Stomach smooth muscle (tissue), 2 donors: ENCODE measurements at regions not wholly inside any gene's neighbourhood (a gene's known extent, or its start where the extent isn't known, plus 50 kb on each side); places are given as distances from the start of the nearest gene placed in this dataset.

Source experiments
- H3K27ac ChIP-seq: one replicate; pipeline ENCODE4 v1.7.0; 2013; ENCODE audit warnings: mild to moderate bottlenecking, low read length, inconsistent platforms
- H3K27me3 ChIP-seq, 2 donors: one replicate each; pipeline ENCODE4 v1.7.0; 2013; ENCODE audit warnings: low read length in 2 of 2; ENCODE audit not compliant: insufficient read depth in 2 of 2, control insufficient read depth in 1 of 2
- H3K36me3 ChIP-seq, 2 donors: one replicate each; pipeline ENCODE4 v1.7.0; 2013; ENCODE audit warnings: low read length in 2 of 2; ENCODE audit not compliant: control insufficient read depth in 2 of 2, insufficient read depth in 2 of 2
- H3K4me1 ChIP-seq: one replicate; pipeline ENCODE4 v1.7.0; 2013; ENCODE audit warnings: low read length; ENCODE audit not compliant: control insufficient read depth, insufficient read depth
- H3K4me3 ChIP-seq, 2 donors: one replicate each; pipeline ENCODE4 v1.7.0; 2013; ENCODE audit warnings: low read length in 2 of 2
- H3K9ac ChIP-seq, 2 donors: one replicate each; pipeline ENCODE4 v1.7.0; 2013; ENCODE audit warnings: low read length in 2 of 2, mild to moderate bottlenecking in 1 of 2
- H3K9me3 ChIP-seq, 2 donors: one replicate each; pipeline ENCODE4 v1.7.0; 2013; ENCODE audit warnings: low read length in 2 of 2; ENCODE audit not compliant: control insufficient read depth in 2 of 2
- donor health status: healthy.
- donor health status: Pancreatic carcinoma.

DNA sequence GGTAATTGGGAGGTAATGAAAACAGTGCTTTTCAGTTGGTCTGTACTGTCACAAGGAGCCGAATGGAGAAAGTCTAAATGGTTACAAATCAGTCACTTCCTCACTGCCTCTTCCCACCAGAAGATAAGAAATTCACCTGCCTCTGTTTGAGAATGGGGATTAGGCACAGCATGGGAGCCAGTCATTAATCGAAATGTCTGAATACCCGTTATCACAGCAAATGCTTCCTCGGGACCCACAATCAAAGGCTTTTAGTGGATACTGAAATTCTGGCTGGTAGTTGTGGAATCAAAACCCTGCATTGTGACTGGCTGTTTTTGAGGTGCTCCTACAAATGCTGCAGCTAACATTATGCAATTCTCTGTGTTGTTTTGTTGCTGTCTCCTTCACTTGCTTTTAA is 461.0 kb upstream of the MEX3C start:
- Histone ChIP-seq H3K36me3 (no peaks in the 10 kb centered on the region), H3K9me3 (no peaks in the 10 kb centered on the region), H3K27ac (no peak overlapping the region), H3K9ac (no peak overlapping the region), H3K4me1 (no peaks in the 10 kb centered on the region), H3K27me3 (peaks cover 0 to 16% of the 10 kb centered on the region in 2 donors), H3K4me3 (no peak overlapping the region)

GRCh38 chr18:51659781-51660180 is 462.3 kb upstream of the MEX3C start:
- no peak overlapping the region for H3K4me3 ChIP-seq
- H3K27ac ChIP-seq = no peak overlapping the region
- H3K27me3 ChIP-seq = peaks cover 0 to 12% of the 10 kb centered on the region in 2 donors
- no peaks in the 10 kb centered on the region for H3K9me3 ChIP-seq
- no peaks in the 10 kb centered on the region for H3K4me1 ChIP-seq
- no peaks in the 10 kb centered on the region for H3K36me3 ChIP-seq
- H3K9ac ChIP-seq = no peak overlapping the region

DNA sequence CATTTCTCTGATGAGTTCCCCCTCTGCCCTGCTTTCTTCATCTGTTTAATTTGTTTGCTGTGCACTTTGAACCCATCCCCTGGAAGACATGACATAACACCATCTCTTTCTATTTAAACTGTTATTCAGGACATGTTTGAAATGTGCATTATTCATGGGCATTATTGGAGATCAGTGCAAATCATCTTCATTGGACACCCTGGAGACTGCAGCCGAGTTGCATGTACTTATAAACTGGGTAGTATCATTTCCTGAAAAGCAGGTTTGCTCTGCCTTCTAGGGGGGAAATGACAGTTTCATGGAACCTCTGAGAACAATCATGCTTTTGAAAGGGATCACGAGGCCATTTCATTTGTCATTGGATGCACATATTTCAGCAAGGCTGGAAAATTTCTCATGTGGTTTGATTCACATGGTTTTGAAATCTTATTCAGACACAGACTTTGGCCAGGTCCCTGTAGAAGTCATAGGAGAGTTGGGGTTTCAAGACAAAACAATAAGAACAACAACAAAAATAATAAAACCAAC is 462.8 kb upstream of the MEX3C start:
- H3K27ac ChIP-seq = no peak overlapping the region
- no peak overlapping the region for H3K9ac ChIP-seq
- H3K36me3 ChIP-seq = no peaks in the 10 kb centered on the region
- H3K4me1 ChIP-seq = no peaks in the 10 kb centered on the region
- H3K4me3 ChIP-seq = no peak overlapping the region
- H3K27me3 ChIP-seq = peaks cover 0 to 13% of the 10 kb centered on the region in 2 donors
- no peaks in the 10 kb centered on the region for H3K9me3 ChIP-seq

DNA sequence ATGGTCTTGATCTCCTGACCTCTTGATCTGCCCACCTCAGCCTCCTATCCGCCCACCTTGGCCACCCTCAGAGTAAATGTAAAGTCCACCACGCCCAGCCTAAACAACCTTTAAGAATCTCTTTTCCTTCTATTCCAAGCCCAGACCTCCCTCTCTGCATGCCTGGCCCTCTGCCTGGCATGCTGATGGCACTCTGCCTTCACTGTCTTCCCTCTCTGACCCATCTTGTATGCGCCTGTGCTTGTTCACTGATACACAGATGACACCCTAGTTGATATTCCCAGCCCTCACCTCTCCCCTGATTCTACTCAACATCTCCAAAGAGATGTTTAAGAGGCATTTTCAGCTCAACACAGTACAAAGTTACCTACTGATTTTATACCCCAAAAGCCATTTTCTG is 466.8 kb upstream of the MEX3C start:
- H3K36me3 ChIP-seq = no peaks in the 10 kb centered on the region
- H3K27ac ChIP-seq = no peak overlapping the region
- no peak overlapping the region for H3K4me3 ChIP-seq
- H3K27me3 ChIP-seq = peaks cover 12 to 22% of the 10 kb centered on the region in 2 donors
- H3K9me3 ChIP-seq = no peaks in the 10 kb centered on the region
- H3K4me1 ChIP-seq = no peaks in the 10 kb centered on the region
- no peak overlapping the region for H3K9ac ChIP-seq

DNA sequence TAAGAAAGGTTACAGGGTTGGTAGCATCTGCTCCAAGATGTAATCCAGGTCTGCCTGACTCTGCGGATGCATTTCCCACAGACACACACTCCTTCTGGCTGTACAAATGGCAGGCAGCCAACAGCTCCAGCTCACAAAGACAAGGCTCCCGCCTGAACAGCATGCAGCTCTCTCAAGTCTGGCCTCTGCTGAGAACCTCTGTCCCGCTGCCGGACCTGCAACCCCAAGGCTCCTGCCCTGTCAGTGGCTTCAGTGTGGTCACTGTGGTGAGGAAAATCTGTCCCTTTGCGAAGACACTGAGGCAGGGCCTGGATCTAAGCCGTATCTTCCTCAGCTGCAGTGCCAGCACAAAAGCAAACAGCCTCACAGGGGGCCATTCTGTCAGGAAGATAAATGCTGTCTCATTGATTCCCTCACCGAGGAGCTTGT is 469.3 kb upstream of the MEX3C start:
- no peak overlapping the region for H3K4me3 ChIP-seq
- H3K27me3 ChIP-seq = peaks cover 12 to 18% of the 10 kb centered on the region in 2 donors
- H3K27ac ChIP-seq = no peak overlapping the region
- no peaks in the 10 kb centered on the region for H3K9me3 ChIP-seq
- no peaks in the 10 kb centered on the region for H3K36me3 ChIP-seq
- H3K9ac ChIP-seq = no peak overlapping the region
- H3K4me1 ChIP-seq = no peaks in the 10 kb centered on the region

DNA sequence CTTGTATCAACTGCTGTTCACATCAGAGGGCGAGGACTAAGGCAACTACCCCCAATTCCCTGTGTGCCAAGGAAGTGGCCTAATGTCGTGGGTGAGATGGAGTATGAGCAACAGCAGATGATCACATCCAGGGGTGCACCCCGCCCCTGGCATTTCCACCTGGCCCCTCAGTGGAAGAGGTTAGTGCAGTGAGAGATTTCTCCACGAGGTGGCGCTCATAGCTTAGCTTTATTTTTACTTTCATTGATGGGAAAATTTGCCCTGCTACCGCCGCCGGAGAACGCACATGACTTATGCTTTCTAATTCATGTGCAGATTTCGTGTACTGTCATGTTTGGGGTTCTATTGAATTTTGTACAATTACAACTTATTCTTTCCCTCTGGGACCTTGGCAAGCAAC is 470.6 kb upstream of the MEX3C start:
- Histone ChIP-seq H3K9me3 (no peaks in the 10 kb centered on the region), H3K27ac (no peak overlapping the region), H3K4me1 (no peaks in the 10 kb centered on the region), H3K36me3 (no peaks in the 10 kb centered on the region), H3K4me3 (no peak overlapping the region), H3K27me3 (peaks cover 12 to 18% of the 10 kb centered on the region in 2 donors), H3K9ac (no peak overlapping the region)

DNA sequence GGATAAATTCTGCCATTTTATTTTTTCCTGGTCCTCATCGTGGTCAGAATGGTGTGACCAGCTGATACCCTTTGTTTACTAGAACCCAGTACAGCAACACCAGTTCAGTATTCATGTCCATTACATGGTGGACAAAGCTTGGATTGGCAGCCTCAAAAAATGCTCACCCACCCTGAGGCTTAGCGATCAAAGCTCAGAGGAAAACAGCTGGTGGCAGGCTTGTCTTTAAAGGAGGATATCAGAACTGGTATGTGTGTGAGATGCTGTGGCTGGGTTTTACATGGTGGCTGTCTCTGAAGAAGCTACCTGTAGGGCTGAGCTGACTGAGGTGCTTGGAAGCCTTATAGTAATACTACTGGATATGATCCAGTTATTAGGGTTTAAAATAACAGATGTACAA is 471.1 kb upstream of the MEX3C start:
- Histone ChIP-seq H3K27ac (no peak overlapping the region), H3K4me3 (no peak overlapping the region), H3K9ac (no peak overlapping the region), H3K36me3 (no peaks in the 10 kb centered on the region), H3K27me3 (peaks cover 12 to 18% of the 10 kb centered on the region in 2 donors), H3K4me1 (no peaks in the 10 kb centered on the region), H3K9me3 (no peaks in the 10 kb centered on the region)

GRCh38 chr18:51686590-51686989 is 489.1 kb upstream of the MEX3C start:
- Histone ChIP-seq H3K4me3 (no peak overlapping the region), H3K9me3 (no peaks in the 10 kb centered on the region), H3K4me1 (no peaks in the 10 kb centered on the region), H3K27ac (no peak overlapping the region), H3K36me3 (no peaks in the 10 kb centered on the region), H3K27me3 (no peaks in the 10 kb centered on the region), H3K9ac (no peak overlapping the region)

DNA sequence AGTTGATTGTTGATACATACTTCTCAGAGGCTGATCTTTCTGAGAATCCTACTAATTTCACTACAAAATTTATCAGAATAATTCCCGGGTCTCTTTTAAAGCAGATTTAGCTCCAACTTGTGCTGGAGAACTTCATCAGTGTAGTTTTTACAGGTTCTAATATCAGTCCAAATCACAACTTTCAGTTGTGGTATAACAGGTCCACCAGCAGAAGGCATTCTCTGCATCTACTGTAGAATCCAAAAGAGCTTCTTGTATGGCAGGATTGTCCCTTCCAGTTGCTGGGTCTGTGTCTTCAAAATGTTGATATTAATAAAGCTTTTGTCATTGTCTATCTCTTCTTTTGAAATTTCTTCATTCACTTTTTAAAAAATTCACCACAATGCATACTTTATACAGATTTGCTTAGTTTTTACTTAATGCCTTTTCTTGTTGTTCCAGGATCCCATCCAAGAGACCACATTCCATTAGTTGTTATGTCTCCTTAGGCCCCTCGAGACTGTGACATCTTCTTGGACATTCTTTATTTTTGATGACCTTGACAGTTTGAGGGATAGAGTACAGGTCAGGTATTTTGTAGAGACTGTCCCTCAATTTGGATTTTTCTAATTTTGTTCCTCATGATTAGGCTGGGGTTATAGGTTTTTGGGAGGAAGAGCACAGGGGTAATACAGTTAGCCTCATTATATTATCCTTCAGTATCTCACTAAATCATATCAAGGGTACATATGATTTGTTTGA is 490.5 kb upstream of the MEX3C start:
- no peaks in the 10 kb centered on the region for H3K36me3 ChIP-seq
- H3K4me3 ChIP-seq = no peak overlapping the region
- no peaks in the 10 kb centered on the region for H3K9me3 ChIP-seq
- H3K27ac ChIP-seq = no peak overlapping the region
- no peak overlapping the region for H3K9ac ChIP-seq
- no peaks in the 10 kb centered on the region for H3K27me3 ChIP-seq
- no peaks in the 10 kb centered on the region for H3K4me1 ChIP-seq

DNA sequence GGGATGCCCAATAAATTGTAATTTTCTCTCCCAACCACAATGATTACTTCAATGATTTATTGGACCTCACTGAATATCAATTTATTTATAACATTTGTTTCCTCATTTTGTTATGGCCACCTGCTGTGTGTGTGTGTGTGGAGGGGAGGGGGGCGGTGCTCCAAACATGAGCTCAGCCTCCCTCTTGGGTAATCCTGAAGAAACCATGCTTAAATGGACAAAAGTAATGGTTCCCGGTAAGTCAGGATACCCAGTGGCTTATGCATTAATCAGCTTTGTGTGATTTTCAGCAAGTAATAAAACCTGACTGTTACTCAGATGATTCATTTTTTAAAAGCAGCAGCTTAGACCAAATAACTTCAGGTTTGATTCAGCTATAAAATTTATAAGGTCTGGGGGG is 495.1 kb upstream of the MEX3C start:
- Histone ChIP-seq H3K27me3 (no peaks in the 10 kb centered on the region), H3K27ac (no peak overlapping the region), H3K9ac (no peak overlapping the region), H3K9me3 (no peaks in the 10 kb centered on the region), H3K4me1 (no peaks in the 10 kb centered on the region), H3K36me3 (no peaks in the 10 kb centered on the region), H3K4me3 (no peak overlapping the region)

DNA sequence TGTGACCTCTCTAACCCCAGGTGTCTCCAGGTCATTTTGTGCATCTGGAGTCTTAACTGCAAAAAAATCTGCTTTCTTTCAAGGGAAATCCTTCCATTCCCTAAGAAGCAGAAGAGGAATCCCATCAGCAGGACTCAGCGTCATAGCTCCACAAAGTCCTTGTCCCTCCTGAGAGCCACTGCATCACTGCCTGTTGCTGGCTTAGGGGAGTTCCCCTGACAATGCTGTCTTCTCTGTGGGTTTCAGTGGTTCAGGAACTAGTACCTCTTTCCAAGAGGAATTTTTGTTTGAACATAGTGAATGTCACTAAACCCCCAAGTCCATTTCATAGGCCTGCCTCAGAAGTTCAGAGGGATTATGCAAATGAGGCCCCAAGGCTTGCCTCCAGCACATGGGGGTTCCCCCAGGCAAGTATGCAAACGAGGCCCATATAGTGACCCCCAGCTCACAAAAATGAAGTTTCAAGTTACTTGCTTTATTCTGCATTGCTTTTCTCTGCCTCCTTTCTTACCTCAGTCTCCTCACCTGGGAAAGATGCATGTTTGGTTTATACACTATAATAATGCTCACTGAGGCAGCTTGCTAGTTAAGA is 513.9 kb upstream of the MEX3C start:
- Histone ChIP-seq H3K36me3 (no peaks in the 10 kb centered on the region), H3K27ac (no peak overlapping the region), H3K4me3 (no peak overlapping the region), H3K4me1 (no peaks in the 10 kb centered on the region), H3K27me3 (no peaks in the 10 kb centered on the region), H3K9ac (no peak overlapping the region), H3K9me3 (peaks cover 3 to 6% of the 10 kb centered on the region in 2 donors)
